Activated T-cell treated with anti-CD3 and anti-CD28 coated beads, Interleukin-2, amount 50 U/mL, for 48 hours (primary cell): ENCODE measurements at regions not wholly inside any gene's neighbourhood (a gene's known extent, or its start where the extent isn't known, plus 50 kb on each side); places are given as distances from the start of the nearest gene placed in this dataset.
"Not testable (repeated sequence)": the region's sequence is repeated elsewhere in the genome, so short reads cannot be mapped to it uniquely, and the experiment has no call there.

Source experiments
- DNase-seq, 2 experiments: peaks; one replicate each; pipeline ENCODE4 v3.0.0-alpha.2; 2020

- no peak for DNase-seq
These were observed 229.6 kb upstream of the ZNF608 start for GRCh38 chr5:124976086-124976485.

GRCh38 chr5:124979251-124979650 lies 232.8 kb upstream of the ZNF608 start:
- no peak for DNase-seq

- no peak for DNase-seq
These were observed 233.9 kb upstream of the ZNF608 start for GRCh38 chr5:124980163-124980941.

- no peak for DNase-seq
These were observed 235.5 kb upstream of the ZNF608 start for GRCh38 chr5:124981901-124982300.

GRCh38 chr5:124986170-124986569 lies 239.7 kb upstream of the ZNF608 start:
- no peak for DNase-seq

- DNase-seq, result no peak
These were observed 240.2 kb upstream of the ZNF608 start for GRCh38 chr5:124986667-124987066.

- not testable (repeated sequence) for DNase-seq
These were observed 241.3 kb upstream of the ZNF608 start for GRCh38 chr5:124987786-124988185.

- no peak for DNase-seq
These were observed 244.3 kb upstream of the ZNF608 start for GRCh38 chr5:124990723-124991122.

GRCh38 chr5:124995421-124995820 lies 249.0 kb upstream of the ZNF608 start:
- no peak for DNase-seq

- no peak for DNase-seq
These were observed 249.8 kb upstream of the ZNF608 start for GRCh38 chr5:124996023-124996763.

- no peak for DNase-seq
These were observed 250.3 kb upstream of the ZNF608 start for GRCh38 chr5:124996764-124997077.

- no peak for DNase-seq
These were observed 250.9 kb upstream of the ZNF608 start for GRCh38 chr5:124997186-124997893.

- DNase-seq, result no peak
These were observed 252.1 kb upstream of the ZNF608 start for GRCh38 chr5:124998520-124998919.

GRCh38 chr5:125002727-125003598 lies 256.5 kb upstream of the ZNF608 start:
- DNase-seq, result no peak

- no peak for DNase-seq
These were observed 257.6 kb upstream of the ZNF608 start for GRCh38 chr5:125004009-125004408.

GRCh38 chr5:125005266-125005665 lies 258.8 kb upstream of the ZNF608 start:
- no peak for DNase-seq

GRCh38 chr5:125006011-125006685 lies 259.7 kb upstream of the ZNF608 start:
- no peak for DNase-seq

GRCh38 chr5:125010356-125010755 lies 263.9 kb upstream of the ZNF608 start:
- no peak for DNase-seq

- DNase-seq, result no peak
These were observed 264.6 kb upstream of the ZNF608 start for GRCh38 chr5:125011014-125011413.

GRCh38 chr5:125011419-125011818 lies 265.0 kb upstream of the ZNF608 start:
- DNase-seq, result no peak

GRCh38 chr5:125011947-125012346 lies 265.5 kb upstream of the ZNF608 start:
- no peak for DNase-seq

- no peak for DNase-seq
These were observed 266.4 kb upstream of the ZNF608 start for GRCh38 chr5:125012727-125013451.
